ENCODE measurements at regions not wholly inside any gene's neighbourhood (a gene's known extent, or its start where the extent isn't known, plus 50 kb on each side); places are given as distances from the start of the nearest gene placed in this dataset.

GRCh38 chr16:65845466-65846209, 520.9 kb upstream of the CDH5 start:
- intact Hi-C loops (cut with micrococcal nuclease) = loop anchor here (10.0 kb wide), 1 partner anchor 309 kb away; no protein-coding TSS in a partner anchor
- no CpG with 5 or more reads among the region's 4 CpGs for WGBS, 2 experiments (ENCODE audit: extremely low coverage in 2 of 2, insufficient read length in 1 of 2)
- H3K23ac ChIP-seq (ENCODE audit: low read depth, low read length) = no peak overlapping the region
- no peaks in the 10 kb centered on the region for H3K36me3 ChIP-seq (ENCODE audit: control insufficient read depth, insufficient read depth, low read length)
- no peak overlapping the region for H4K8ac ChIP-seq (ENCODE audit: low read depth in 2 of 2, low read length in 2 of 2)
- dilution Hi-C loops (cut with HindIII; ENCODE audit: low sequenced_read_pairs, unreplicated experiment) = no loop called here
- ATAC-seq (ENCODE audit: low read depth) (peak; percentile 27), DNase-seq (peak; percentile 1)
- H3K79me1 ChIP-seq (ENCODE audit: low read depth in 1 of 2, low read length in 2 of 2) = no peaks in the 10 kb centered on the region
- no peaks in the 10 kb centered on the region for H3K9me3 ChIP-seq (ENCODE audit: control insufficient read depth, insufficient read depth, low read length)
- no peaks in the 10 kb centered on the region for H3K4me1 ChIP-seq (ENCODE audit: control insufficient read depth, insufficient read depth, low read length)
- H3K14ac ChIP-seq (replicated peaks; ENCODE audit: low read depth, low read length) = no peak overlapping the region
- no peak overlapping the region for H2AK9ac ChIP-seq (replicated peaks; ENCODE audit: low read depth, low read length, poor library complexity)
- in situ Hi-C loops (cut with MboI; ENCODE audit: low sequenced_read_pairs) = no loop called here
- no peak overlapping the region for H3K27ac ChIP-seq (ENCODE audit: insufficient read depth, low read length)
- no peak overlapping the region for H3K4me3 ChIP-seq (ENCODE audit: insufficient read depth, low read depth, low read length)
- BruUV-seq (replicated peaks) = no TSS peak
- H2BK15ac ChIP-seq (ENCODE audit: low read depth, low read length) = no peak overlapping the region
- H3K4ac ChIP-seq (ENCODE audit: low read depth, low read length) = no peak overlapping the region
- H3K56ac ChIP-seq (ENCODE audit: extremely low read depth, insufficient read depth, low read length) = no peak overlapping the region
- ChIA-PET CTCF (no interaction called here), POLR2A (ENCODE audit: unreplicated experiment) (no interaction called here)
- H3K4me2 ChIP-seq (ENCODE audit: low read depth, low read length) = no peak overlapping the region
- no peak overlapping the region for H2BK5ac ChIP-seq (ENCODE audit: low read depth, low read length, poor library complexity, severe bottlenecking)
- H3K18ac ChIP-seq (ENCODE audit: low read depth, low read length) = no peak overlapping the region
- no peak overlapping the region for H3K9ac ChIP-seq (ENCODE audit: low read depth, low read length)
- TF ChIP-seq RAD21 (IDR thresholded peaks at IDR 0.05; ENCODE audit: low read length) = no peak
- peak; percentile 23; the same call in 1 of the 2 replicates for TF ChIP-seq NFE2L2 (IDR thresholded peaks at IDR 0.05; ENCODE audit: low read depth, low read length)
- no peak overlapping the region for H2BK20ac ChIP-seq (ENCODE audit: low read depth, low read length)
- H4K20me1 ChIP-seq (ENCODE audit: insufficient read depth, low read length) = no peaks in the 10 kb centered on the region
- H4K5ac ChIP-seq (ENCODE audit: low read depth, low read length) = no peak overlapping the region
- no peak overlapping the region for H2BK120ac ChIP-seq (ENCODE audit: low read depth, low read length)
- H3K9me1 ChIP-seq (ENCODE audit: insufficient read depth, low read length) = no peaks in the 10 kb centered on the region
- no peak overlapping the region for H2AFZ ChIP-seq (replicated peaks; ENCODE audit: low read length, poor library complexity)
- no peaks in the 10 kb centered on the region for H3K27me3 ChIP-seq (ENCODE audit: control insufficient read depth, insufficient read depth, low read length)
- H4K91ac ChIP-seq (ENCODE audit: insufficient read depth, low read depth, low read length) = no peak overlapping the region
- H2AK5ac ChIP-seq (ENCODE audit: low read depth, low read length) = no peak overlapping the region
